ENCODE measurements at regions not wholly inside any gene's neighbourhood (a gene's known extent, or its start where the extent isn't known, plus 50 kb on each side); places are given as distances from the start of the nearest gene placed in this dataset.

DNA sequence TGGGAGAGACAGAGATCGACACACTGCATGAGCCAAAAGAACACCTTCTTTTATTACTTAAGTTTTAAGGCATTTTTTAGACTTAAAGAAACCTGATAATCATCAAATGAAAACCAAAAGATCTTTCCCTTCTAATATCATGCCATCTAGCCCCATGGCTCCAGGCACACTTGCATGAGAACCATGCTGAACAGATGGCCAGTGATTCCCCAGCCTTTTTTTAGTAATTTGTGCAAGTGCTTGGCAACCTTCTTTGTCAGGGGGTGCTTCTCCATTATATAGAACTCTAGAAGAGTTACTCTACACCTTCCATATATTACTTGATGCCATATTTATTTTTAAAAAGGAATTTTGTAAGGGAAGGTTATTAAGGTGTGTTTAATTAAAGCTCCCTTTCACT lies 182.2 kb upstream of the TEX13C start:
- TF ChIP-seq EZH2phosphoT487 (IDR thresholded peaks at IDR 0.05) (no peak), EZH2 (IDR thresholded peaks at IDR 0.05) (no peak)
- TF ChIP-seq, protein P1, sequence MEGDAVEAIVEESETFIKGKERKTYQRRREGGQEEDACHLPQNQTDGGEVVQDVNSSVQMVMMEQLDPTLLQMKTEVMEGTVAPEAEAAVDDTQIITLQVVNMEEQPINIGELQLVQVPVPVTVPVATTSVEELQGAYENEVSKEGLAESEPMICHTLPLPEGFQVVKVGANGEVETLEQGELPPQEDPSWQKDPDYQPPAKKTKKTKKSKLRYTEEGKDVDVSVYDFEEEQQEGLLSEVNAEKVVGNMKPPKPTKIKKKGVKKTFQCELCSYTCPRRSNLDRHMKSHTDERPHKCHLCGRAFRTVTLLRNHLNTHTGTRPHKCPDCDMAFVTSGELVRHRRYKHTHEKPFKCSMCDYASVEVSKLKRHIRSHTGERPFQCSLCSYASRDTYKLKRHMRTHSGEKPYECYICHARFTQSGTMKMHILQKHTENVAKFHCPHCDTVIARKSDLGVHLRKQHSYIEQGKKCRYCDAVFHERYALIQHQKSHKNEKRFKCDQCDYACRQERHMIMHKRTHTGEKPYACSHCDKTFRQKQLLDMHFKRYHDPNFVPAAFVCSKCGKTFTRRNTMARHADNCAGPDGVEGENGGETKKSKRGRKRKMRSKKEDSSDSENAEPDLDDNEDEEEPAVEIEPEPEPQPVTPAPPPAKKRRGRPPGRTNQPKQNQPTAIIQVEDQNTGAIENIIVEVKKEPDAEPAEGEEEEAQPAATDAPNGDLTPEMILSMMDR (IDR thresholded peaks at IDR 0.05): no peak
- Histone ChIP-seq H3K4me1 (no peaks in the 10 kb centered on the region), H3K9me3 (ENCODE audit: low read depth) (no peaks in the 10 kb centered on the region), H3K27me3 (no peaks in the 10 kb centered on the region), H3K79me2 (ENCODE audit: low read depth) (no peaks in the 10 kb centered on the region), H3K4me2 (no peak overlapping the region), H4K20me1 (ENCODE audit: low read depth) (no peaks in the 10 kb centered on the region), H3F3A (ENCODE audit: low read depth) (no peaks in the 10 kb centered on the region), H3K36me3 (no peaks in the 10 kb centered on the region), H3K9ac (no peak overlapping the region), H3K27ac (no peak overlapping the region), H3K4me3 (no peak overlapping the region), H2AFZ (replicated peaks) (no peak overlapping the region)
- DNase-seq (ENCODE audit: low spot score): no peak
- H3K27ac Mint-ChIP-seq: no peak overlapping the region
- H3K36me3 Mint-ChIP-seq: no peaks in the 10 kb centered on the region
- H3K4me1 Mint-ChIP-seq: no peaks in the 10 kb centered on the region
- H3K27me3 Mint-ChIP-seq (ENCODE audit: insufficient read depth, low read depth): no peaks in the 10 kb centered on the region
- H3K9me3 Mint-ChIP-seq: no peaks in the 10 kb centered on the region
- H3K4me3 Mint-ChIP-seq: no peak overlapping the region

DNA sequence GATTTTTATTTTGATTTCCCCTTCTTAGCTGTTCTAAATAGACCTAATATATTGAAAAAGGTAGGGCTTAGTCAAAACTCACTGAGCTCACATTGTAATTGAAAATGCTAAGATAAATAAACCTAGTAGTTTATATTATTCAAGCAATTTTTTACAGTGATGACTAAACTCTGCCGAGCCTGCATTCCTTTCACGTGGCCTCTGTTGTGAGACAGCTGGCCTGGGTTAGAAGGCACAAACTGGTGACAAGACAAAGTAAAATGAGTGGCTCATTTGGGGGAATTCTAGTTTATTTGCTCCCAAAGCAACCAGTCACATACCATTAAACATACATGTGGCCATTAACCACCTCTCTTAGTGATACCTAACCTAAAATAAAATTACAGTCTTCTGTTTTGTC lies 169.4 kb upstream of the TEX13C start:
- Histone ChIP-seq H3K4me2 (no peak overlapping the region), H3K27ac (no peak overlapping the region), H2AFZ (replicated peaks) (no peak overlapping the region), H3K79me2 (ENCODE audit: low read depth) (no peaks in the 10 kb centered on the region), H3K9ac (no peak overlapping the region), H3K9me3 (ENCODE audit: low read depth) (no peaks in the 10 kb centered on the region), H3K4me3 (no peak overlapping the region), H3K27me3 (no peaks in the 10 kb centered on the region), H3K4me1 (peaks cover 14% of the 10 kb centered on the region), H4K20me1 (ENCODE audit: low read depth) (no peaks in the 10 kb centered on the region), H3K36me3 (no peaks in the 10 kb centered on the region), H3F3A (ENCODE audit: low read depth) (peaks cover 6% of the 10 kb centered on the region)
- Mint-ChIP-seq H3K27ac (no peak overlapping the region), H3K4me1 (no peaks in the 10 kb centered on the region), H3K9me3 (no peaks in the 10 kb centered on the region), H3K36me3 (no peaks in the 10 kb centered on the region), H3K27me3 (ENCODE audit: insufficient read depth, low read depth) (no peaks in the 10 kb centered on the region), H3K4me3 (no peak overlapping the region)
- DNase-seq (ENCODE audit: low spot score): no peak
- TF ChIP-seq EZH2 (IDR thresholded peaks at IDR 0.05) (no peak), EZH2phosphoT487 (IDR thresholded peaks at IDR 0.05) (no peak)
- TF ChIP-seq, protein P1 (IDR thresholded peaks at IDR 0.05): no peak

DNA sequence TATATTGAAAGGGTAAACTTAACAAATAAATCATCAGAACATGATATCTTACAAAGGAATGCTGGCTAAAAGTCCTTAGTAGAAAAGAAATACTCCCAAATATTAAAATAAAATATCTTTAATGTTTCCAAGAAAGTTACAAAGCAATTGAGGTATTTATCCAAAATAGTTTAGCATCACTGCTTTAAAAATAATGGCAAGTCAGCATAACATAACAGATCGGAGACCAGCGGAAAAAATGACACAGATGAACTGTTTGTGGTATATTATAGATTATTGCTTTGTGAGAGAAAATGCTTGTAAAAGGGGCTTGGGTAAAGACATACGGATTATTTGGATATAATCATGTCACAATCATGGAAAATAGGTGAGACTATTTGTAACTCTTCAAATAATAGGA lies 168.5 kb upstream of the TEX13C start:
- no peak overlapping the region for H3K27ac ChIP-seq
- H3K4me1 ChIP-seq: peaks cover 14% of the 10 kb centered on the region
- no peak for DNase-seq (ENCODE audit: low spot score)
- TF ChIP-seq EZH2 (IDR thresholded peaks at IDR 0.05): no peak
- TF ChIP-seq, protein P1 (IDR thresholded peaks at IDR 0.05): no peak
- no peak for TF ChIP-seq EZH2phosphoT487 (IDR thresholded peaks at IDR 0.05)
- peaks cover 6% of the 10 kb centered on the region for H3F3A ChIP-seq (ENCODE audit: low read depth)
- Mint-ChIP-seq H3K36me3 (no peaks in the 10 kb centered on the region), H3K4me3 (no peak overlapping the region), H3K9me3 (no peaks in the 10 kb centered on the region), H3K27me3 (ENCODE audit: insufficient read depth, low read depth) (no peaks in the 10 kb centered on the region), H3K27ac (no peak overlapping the region), H3K4me1 (no peaks in the 10 kb centered on the region)
- no peaks in the 10 kb centered on the region for H3K79me2 ChIP-seq (ENCODE audit: low read depth)
- H3K4me2 ChIP-seq: no peak overlapping the region
- H3K9me3 ChIP-seq (ENCODE audit: low read depth): no peaks in the 10 kb centered on the region
- H4K20me1 ChIP-seq (ENCODE audit: low read depth): no peaks in the 10 kb centered on the region
- no peak overlapping the region for H2AFZ ChIP-seq (replicated peaks)
- H3K27me3 ChIP-seq: no peaks in the 10 kb centered on the region
- H3K9ac ChIP-seq: no peak overlapping the region
- H3K4me3 ChIP-seq: no peak overlapping the region
- no peaks in the 10 kb centered on the region for H3K36me3 ChIP-seq

DNA sequence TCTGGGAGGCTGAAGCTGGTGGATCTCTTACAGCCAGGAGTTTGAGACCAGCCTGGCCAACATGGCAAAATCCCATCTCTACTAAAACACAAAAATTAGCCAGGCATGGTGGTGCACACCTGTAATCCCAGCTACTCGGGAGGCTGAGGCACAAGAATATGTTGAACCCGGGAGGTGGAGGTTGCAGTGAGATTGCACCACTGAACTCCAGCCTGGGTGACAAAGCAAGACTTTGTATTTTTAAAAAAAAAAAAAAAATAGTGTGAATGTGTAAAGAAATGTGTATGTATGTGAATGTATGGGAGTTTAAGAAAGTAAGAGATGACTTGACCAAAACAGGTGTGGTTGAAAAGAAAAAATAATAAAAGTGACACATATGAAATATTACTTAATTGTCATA lies 167.7 kb upstream of the TEX13C start:
- H3K4me3 ChIP-seq: no peak overlapping the region
- no peaks in the 10 kb centered on the region for H4K20me1 ChIP-seq (ENCODE audit: low read depth)
- H3K27me3 ChIP-seq: no peaks in the 10 kb centered on the region
- no peaks in the 10 kb centered on the region for H3K79me2 ChIP-seq (ENCODE audit: low read depth)
- no peaks in the 10 kb centered on the region for H3K9me3 Mint-ChIP-seq
- H3K4me1 ChIP-seq: peaks cover 14% of the 10 kb centered on the region
- H3K4me1 Mint-ChIP-seq: no peaks in the 10 kb centered on the region
- DNase-seq (ENCODE audit: low spot score): no peak
- H2AFZ ChIP-seq (replicated peaks): no peak overlapping the region
- H3K4me2 ChIP-seq: no peak overlapping the region
- no peaks in the 10 kb centered on the region for H3K9me3 ChIP-seq (ENCODE audit: low read depth)
- TF ChIP-seq, protein P1 (IDR thresholded peaks at IDR 0.05): no peak
- no peaks in the 10 kb centered on the region for H3K36me3 ChIP-seq
- H3K27ac ChIP-seq: no peak overlapping the region
- no peaks in the 10 kb centered on the region for H3K27me3 Mint-ChIP-seq (ENCODE audit: insufficient read depth, low read depth)
- no peaks in the 10 kb centered on the region for H3K36me3 Mint-ChIP-seq
- H3K27ac Mint-ChIP-seq: no peak overlapping the region
- H3K4me3 Mint-ChIP-seq: no peak overlapping the region
- no peak overlapping the region for H3K9ac ChIP-seq
- H3F3A ChIP-seq (ENCODE audit: low read depth): peaks cover 6% of the 10 kb centered on the region

Measured in neural progenitor cell (in vitro differentiated cells).